ENCODE measurements at regions not wholly inside any gene's neighbourhood (a gene's known extent, or its start where the extent isn't known, plus 50 kb on each side); places are given as distances from the start of the nearest gene placed in this dataset.

- Mint-ChIP-seq H3K9me3 (peaks cover 0 to under 1% of the 10 kb centered on the region in 2 donors), H3K27me3 (no peaks in the 10 kb centered on the region), H3K36me3 (no peaks in the 10 kb centered on the region), H3K4me3 (no peak overlapping the region), H3K4me1 (no peaks in the 10 kb centered on the region), H3K27ac (no peak overlapping the region)
- no peak for ATAC-seq (replicated peaks)
- DNase-seq = no peak
These were observed 451.3 kb upstream of the KIRREL3 start for GRCh38 chr11:127451861-127452260.

GRCh38 chr11:127448101-127448500 lies 447.5 kb upstream of the KIRREL3 start:
- no peak overlapping the region for H3K4me3 Mint-ChIP-seq
- ATAC-seq (replicated peaks) = no peak
- no peak overlapping the region for H3K27ac Mint-ChIP-seq
- peaks cover 3 to 4% of the 10 kb centered on the region in 2 donors for H3K9me3 Mint-ChIP-seq
- H3K4me1 Mint-ChIP-seq = no peaks in the 10 kb centered on the region
- H3K27me3 Mint-ChIP-seq = no peaks in the 10 kb centered on the region
- H3K36me3 Mint-ChIP-seq = no peaks in the 10 kb centered on the region
- no peak for DNase-seq

GRCh38 chr11:127445476-127445875 lies 444.9 kb upstream of the KIRREL3 start:
- H3K36me3 Mint-ChIP-seq = no peaks in the 10 kb centered on the region
- no peaks in the 10 kb centered on the region for H3K4me1 Mint-ChIP-seq
- no peaks in the 10 kb centered on the region for H3K27me3 Mint-ChIP-seq
- H3K9me3 Mint-ChIP-seq = peaks cover 3 to 4% of the 10 kb centered on the region in 2 donors
- H3K27ac Mint-ChIP-seq = no peak overlapping the region
- ATAC-seq (replicated peaks) = no peak
- no peak overlapping the region for H3K4me3 Mint-ChIP-seq
- no peak for DNase-seq

GRCh38 chr11:127443297-127443696 lies 442.7 kb upstream of the KIRREL3 start:
- H3K27me3 Mint-ChIP-seq = no peaks in the 10 kb centered on the region
- peaks cover 3 to 4% of the 10 kb centered on the region in 2 donors for H3K9me3 Mint-ChIP-seq
- H3K4me3 Mint-ChIP-seq = no peak overlapping the region
- H3K36me3 Mint-ChIP-seq = no peaks in the 10 kb centered on the region
- ATAC-seq (replicated peaks) (no peak), DNase-seq (no peak)
- H3K4me1 Mint-ChIP-seq = no peaks in the 10 kb centered on the region
- no peak overlapping the region for H3K27ac Mint-ChIP-seq

- Mint-ChIP-seq H3K4me1 (no peaks in the 10 kb centered on the region), H3K4me3 (no peak overlapping the region), H3K9me3 (peaks cover 0 to 4% of the 10 kb centered on the region in 2 donors), H3K36me3 (no peaks in the 10 kb centered on the region), H3K27me3 (no peaks in the 10 kb centered on the region), H3K27ac (no peak overlapping the region)
- no peak for DNase-seq
- no peak for ATAC-seq (replicated peaks)
These were observed 440.0 kb upstream of the KIRREL3 start for GRCh38 chr11:127440616-127441015.

- Mint-ChIP-seq H3K27ac (no peak overlapping the region), H3K9me3 (peaks cover 0 to 2% of the 10 kb centered on the region in 2 donors), H3K4me1 (no peaks in the 10 kb centered on the region), H3K36me3 (no peaks in the 10 kb centered on the region), H3K27me3 (no peaks in the 10 kb centered on the region), H3K4me3 (no peak overlapping the region)
- ATAC-seq (replicated peaks) (no peak), DNase-seq (no peak)
These were observed 424.7 kb upstream of the KIRREL3 start for GRCh38 chr11:127425281-127425680.

GRCh38 chr11:127424661-127425060 lies 424.1 kb upstream of the KIRREL3 start:
- Mint-ChIP-seq H3K4me3 (no peak overlapping the region), H3K4me1 (no peaks in the 10 kb centered on the region), H3K27me3 (no peaks in the 10 kb centered on the region), H3K9me3 (peaks cover 0 to 2% of the 10 kb centered on the region in 2 donors), H3K36me3 (no peaks in the 10 kb centered on the region), H3K27ac (no peak overlapping the region)
- ATAC-seq (replicated peaks) (no peak), DNase-seq (no peak)

- no peak overlapping the region for H3K4me3 Mint-ChIP-seq
- H3K36me3 Mint-ChIP-seq = no peaks in the 10 kb centered on the region
- DNase-seq (no peak), ATAC-seq (replicated peaks) (no peak)
- H3K27ac Mint-ChIP-seq = no peak overlapping the region
- H3K9me3 Mint-ChIP-seq = peaks cover 0 to 5% of the 10 kb centered on the region in 2 donors
- no peaks in the 10 kb centered on the region for H3K27me3 Mint-ChIP-seq
- H3K4me1 Mint-ChIP-seq = no peaks in the 10 kb centered on the region
These were observed 419.6 kb upstream of the KIRREL3 start for GRCh38 chr11:127420139-127420538.

GRCh38 chr11:127412722-127413380 lies 412.3 kb upstream of the KIRREL3 start:
- H3K4me3 Mint-ChIP-seq = no peak overlapping the region
- H3K36me3 Mint-ChIP-seq = no peaks in the 10 kb centered on the region
- no peaks in the 10 kb centered on the region for H3K27me3 Mint-ChIP-seq
- peaks cover 12 to 13% of the 10 kb centered on the region in 2 donors for H3K9me3 Mint-ChIP-seq
- no peaks in the 10 kb centered on the region for H3K4me1 Mint-ChIP-seq
- DNase-seq (no peak), ATAC-seq (replicated peaks) (no peak)
- H3K27ac Mint-ChIP-seq = no peak overlapping the region

- DNase-seq (no peak), ATAC-seq (replicated peaks) (no peak)
- no peak overlapping the region for H3K27ac Mint-ChIP-seq
- no peaks in the 10 kb centered on the region for H3K4me1 Mint-ChIP-seq
- no peaks in the 10 kb centered on the region for H3K36me3 Mint-ChIP-seq
- no peak overlapping the region for H3K4me3 Mint-ChIP-seq
- peaks cover 12 to 13% of the 10 kb centered on the region in 2 donors for H3K9me3 Mint-ChIP-seq
- H3K27me3 Mint-ChIP-seq = no peaks in the 10 kb centered on the region
These were observed 411.7 kb upstream of the KIRREL3 start for GRCh38 chr11:127412234-127412633.

GRCh38 chr11:127411283-127411682 lies 410.7 kb upstream of the KIRREL3 start:
- Mint-ChIP-seq H3K4me1 (no peaks in the 10 kb centered on the region), H3K4me3 (no peak overlapping the region), H3K9me3 (peaks cover 11 to 12% of the 10 kb centered on the region in 2 donors), H3K27ac (no peak overlapping the region), H3K27me3 (no peaks in the 10 kb centered on the region), H3K36me3 (no peaks in the 10 kb centered on the region)
- DNase-seq = no peak
- ATAC-seq (replicated peaks) = no peak

GRCh38 chr11:127395034-127395433 lies 394.5 kb upstream of the KIRREL3 start:
- Mint-ChIP-seq H3K27ac (no peak overlapping the region), H3K4me1 (no peaks in the 10 kb centered on the region), H3K36me3 (no peaks in the 10 kb centered on the region), H3K27me3 (no peaks in the 10 kb centered on the region), H3K9me3 (peaks cover 4 to 10% of the 10 kb centered on the region in 2 donors), H3K4me3 (no peak overlapping the region)
- DNase-seq = no peak
- ATAC-seq (replicated peaks) = no peak

- Mint-ChIP-seq H3K4me1 (no peaks in the 10 kb centered on the region), H3K4me3 (no peak overlapping the region), H3K27me3 (no peaks in the 10 kb centered on the region), H3K27ac (no peak overlapping the region), H3K9me3 (peaks cover 4 to 10% of the 10 kb centered on the region in 2 donors), H3K36me3 (no peaks in the 10 kb centered on the region)
- no peak for ATAC-seq (replicated peaks)
- DNase-seq = no peak
These were observed 393.0 kb upstream of the KIRREL3 start for GRCh38 chr11:127393460-127393997.

GRCh38 chr11:127392575-127392974 lies 392.0 kb upstream of the KIRREL3 start:
- no peak for DNase-seq
- H3K4me3 Mint-ChIP-seq = no peak overlapping the region
- H3K27me3 Mint-ChIP-seq = no peaks in the 10 kb centered on the region
- H3K9me3 Mint-ChIP-seq = peaks cover 4 to 10% of the 10 kb centered on the region in 2 donors
- no peak overlapping the region for H3K27ac Mint-ChIP-seq
- no peaks in the 10 kb centered on the region for H3K4me1 Mint-ChIP-seq
- no peak for ATAC-seq (replicated peaks)
- no peaks in the 10 kb centered on the region for H3K36me3 Mint-ChIP-seq

GRCh38 chr11:127390465-127390864 lies 389.9 kb upstream of the KIRREL3 start:
- Mint-ChIP-seq H3K4me3 (no peak overlapping the region), H3K9me3 (peaks cover 0 to 7% of the 10 kb centered on the region in 2 donors), H3K36me3 (no peaks in the 10 kb centered on the region), H3K4me1 (no peaks in the 10 kb centered on the region), H3K27me3 (no peaks in the 10 kb centered on the region), H3K27ac (no peak overlapping the region)
- ATAC-seq (replicated peaks) = no peak
- DNase-seq = no peak
